Endothelial cell (in vitro differentiated cells): ENCODE measurements at regions not wholly inside any gene's neighbourhood (a gene's known extent, or its start where the extent isn't known, plus 50 kb on each side); places are given as distances from the start of the nearest gene placed in this dataset.

ENCODE experiments used
- DNase-seq: peaks from one replicate; pipeline ENCODE4 v3.0.0; 2021; ENCODE audit warnings: low spot score
- H3K27ac Mint-ChIP-seq: one replicate; pipeline ENCODE4 v1.8.0; 2021; ENCODE audit warnings: mixed read lengths, inconsistent platforms; ENCODE audit not compliant: unreplicated experiment
- H3K27me3 Mint-ChIP-seq: one replicate; pipeline ENCODE4 v1.8.0; 2021; ENCODE audit warnings: mild to moderate bottlenecking, moderate library complexity, mixed read lengths, inconsistent platforms; ENCODE audit not compliant: unreplicated experiment
- H3K36me3 Mint-ChIP-seq: one replicate; pipeline ENCODE4 v1.8.0; 2021; ENCODE audit warnings: mild to moderate bottlenecking, low read depth, mixed read lengths, inconsistent platforms; ENCODE audit not compliant: unreplicated experiment
- H3K4me1 Mint-ChIP-seq: one replicate; pipeline ENCODE4 v1.8.0; 2021; ENCODE audit warnings: mild to moderate bottlenecking, mixed read lengths, inconsistent platforms; ENCODE audit not compliant: unreplicated experiment
- H3K4me3 Mint-ChIP-seq: one replicate; pipeline ENCODE4 v1.8.0; 2021; ENCODE audit warnings: mild to moderate bottlenecking, mixed read lengths, inconsistent platforms; ENCODE audit not compliant: unreplicated experiment
- H3K9me3 Mint-ChIP-seq: one replicate; pipeline ENCODE4 v1.8.0; 2021; ENCODE audit warnings: mixed read lengths, inconsistent platforms; ENCODE audit not compliant: unreplicated experiment
- CTCF ChIP-seq: fragments of 200-600 bp; sonication (generic); IDR thresholded peaks from one replicate; pipeline ENCODE4 v1.5.0; 2021; ENCODE audit warnings: antibody characterized with exemption; ENCODE audit not compliant: unreplicated experiment

GRCh38 chr3:139291276-139292051, 52.4 kb upstream of the MRPS22 start:
- H3K9me3 Mint-ChIP-seq, result no peaks in the 10 kb centered on the region
- peaks cover 12% of the 10 kb centered on the region for H3K27me3 Mint-ChIP-seq
- H3K36me3 Mint-ChIP-seq, result no peaks in the 10 kb centered on the region
- no peak overlapping the region for H3K4me3 Mint-ChIP-seq
- DNase-seq, result no peak
- no peak overlapping the region for H3K27ac Mint-ChIP-seq
- H3K4me1 Mint-ChIP-seq, result no peaks in the 10 kb centered on the region
- no peak for TF ChIP-seq CTCF

- H3K9me3 Mint-ChIP-seq, result no peaks in the 10 kb centered on the region
- no peaks in the 10 kb centered on the region for H3K36me3 Mint-ChIP-seq
- DNase-seq, result no peak
- H3K4me3 Mint-ChIP-seq, result no peak overlapping the region
- no peak for TF ChIP-seq CTCF
- no peak overlapping the region for H3K27ac Mint-ChIP-seq
- H3K27me3 Mint-ChIP-seq, result peaks cover 12% of the 10 kb centered on the region
- no peaks in the 10 kb centered on the region for H3K4me1 Mint-ChIP-seq
Measured at GRCh38 chr3:139292192-139292591, 51.6 kb upstream of the MRPS22 start.

GRCh38 chr3:139292711-139293664, 50.8 kb upstream of the MRPS22 start:
- Mint-ChIP-seq H3K4me1 (no peaks in the 10 kb centered on the region), H3K27ac (no peak overlapping the region), H3K9me3 (no peaks in the 10 kb centered on the region), H3K4me3 (no peak overlapping the region), H3K36me3 (no peaks in the 10 kb centered on the region), H3K27me3 (peaks cover 12% of the 10 kb centered on the region)
- no peak for DNase-seq
- TF ChIP-seq CTCF, result no peak

- Mint-ChIP-seq H3K36me3 (no peaks in the 10 kb centered on the region), H3K4me3 (no peak overlapping the region), H3K4me1 (no peaks in the 10 kb centered on the region), H3K27me3 (peaks cover 12% of the 10 kb centered on the region), H3K27ac (no peak overlapping the region), H3K9me3 (no peaks in the 10 kb centered on the region)
- DNase-seq, result no peak
- TF ChIP-seq CTCF, result no peak
Measured at GRCh38 chr3:139293665-139294023, 50.2 kb upstream of the MRPS22 start.
